ENCODE measurements at regions not wholly inside any gene's neighbourhood (a gene's known extent, or its start where the extent isn't known, plus 50 kb on each side); places are given as distances from the start of the nearest gene placed in this dataset.

DNA sequence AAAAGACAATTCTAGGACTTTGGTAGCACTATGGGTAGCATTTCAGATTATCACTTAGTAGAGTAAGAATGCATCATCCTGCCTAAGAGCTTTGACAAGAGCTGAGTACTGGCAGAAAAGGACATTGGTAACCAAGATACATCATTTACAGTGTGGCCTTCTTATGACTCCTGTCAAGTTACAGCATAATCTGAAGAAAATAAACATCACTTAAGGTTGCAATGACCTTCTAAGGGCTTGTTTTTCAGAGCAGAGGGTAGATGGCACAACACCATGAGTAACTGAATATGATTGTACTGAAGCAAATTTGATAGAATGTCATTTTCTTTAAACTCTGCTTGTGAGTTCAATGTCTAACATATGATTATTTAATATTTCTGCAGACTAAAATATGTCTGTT is 822.6 kb downstream of the TBC1D32 start:
- ChIA-PET CTCF (no interaction called here), POLR2A (no interaction called here)
- no peaks in the 10 kb centered on the region for H3K9me3 ChIP-seq
- H4K20me1 ChIP-seq (ENCODE audit: insufficient read depth), result no peaks in the 10 kb centered on the region
- H3K9ac ChIP-seq, result no peak overlapping the region
- no peaks in the 10 kb centered on the region for H3K27me3 ChIP-seq (ENCODE audit: insufficient read depth)
- H3K4me3 ChIP-seq (ENCODE audit: low read depth in 2 of 2, low read length in 1 of 2), result no peak overlapping the region
- TF ChIP-seq YY1 (IDR thresholded peaks at IDR 0.05; ENCODE audit: low read depth) (no peak), TEAD4 (IDR thresholded peaks at IDR 0.05; ENCODE audit: borderline replicate concordance, insufficient read depth) (no peak), RFX5 (IDR thresholded peaks at IDR 0.05; ENCODE audit: low read length) (no peak), TCF12 (IDR thresholded peaks at IDR 0.05) (no peak), JUND (IDR thresholded peaks at IDR 0.05) (no peak), USF1 (IDR thresholded peaks at IDR 0.05; ENCODE audit: borderline replicate concordance, low read depth) (no peak), GABPA (IDR thresholded peaks at IDR 0.05; ENCODE audit: low read depth) (no peak), SMC3 (IDR thresholded peaks at IDR 0.05; ENCODE audit: low read depth, low read length) (no peak), TAF1 (IDR thresholded peaks at IDR 0.05; ENCODE audit: borderline replicate concordance, low read depth, low read length) (no peak), REST (IDR thresholded peaks at IDR 0.05; ENCODE audit: low read depth, low read length) (no peak), RAD21 (IDR thresholded peaks at IDR 0.05; ENCODE audit: low read length) (no peak), ZBTB33 (IDR thresholded peaks at IDR 0.05; ENCODE audit: borderline replicate concordance, low read depth) (no peak), FOXM1 (IDR thresholded peaks at IDR 0.05; ENCODE audit: low read depth) (no peak), ELF1 (IDR thresholded peaks at IDR 0.05) (no peak)
- H3K4me1 ChIP-seq (ENCODE audit: control insufficient read depth in 1 of 2, insufficient read depth in 2 of 2, low read depth in 1 of 2, low read length in 1 of 2), result no peaks in the 10 kb centered on the region
- H3K4me2 ChIP-seq, result no peak overlapping the region
- no peak overlapping the region for H2AFZ ChIP-seq (ENCODE audit: low read depth)
- no peaks in the 10 kb centered on the region for H3K9me2 ChIP-seq
- no peak overlapping the region for H3K27ac ChIP-seq (ENCODE audit: low read depth in 2 of 2, low read length in 1 of 2)
- no peaks in the 10 kb centered on the region for H3F3A ChIP-seq (replicated peaks; ENCODE audit: insufficient read depth)
- DNase-seq, result no peak
- no peaks in the 10 kb centered on the region for H3K36me3 ChIP-seq (replicated peaks in 1 of 2; ENCODE audit: control insufficient read depth in 1 of 2, insufficient read depth in 2 of 2, low read length in 1 of 2)
- no peaks in the 10 kb centered on the region for H3K79me2 ChIP-seq (ENCODE audit: insufficient read depth)

DNA sequence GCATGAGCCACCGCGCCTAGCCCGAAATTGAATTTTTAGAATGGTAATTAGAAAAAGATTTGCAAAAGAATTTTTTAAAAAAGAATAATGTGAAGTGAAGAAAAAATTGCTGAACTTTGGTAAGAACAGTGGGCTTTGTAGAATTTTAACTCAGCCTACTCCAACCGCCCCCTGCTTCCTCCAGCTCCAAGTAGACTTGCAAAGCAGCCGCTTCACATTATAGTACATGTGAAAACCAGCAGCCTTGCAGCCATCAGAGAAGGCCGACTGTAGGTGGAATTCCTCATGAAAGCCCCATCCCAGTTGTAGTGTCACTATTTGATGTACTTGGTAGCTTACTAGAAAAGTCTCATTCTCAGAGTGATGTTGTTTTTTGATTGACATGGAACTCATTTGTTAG is 835.6 kb downstream of the TBC1D32 start:
- H3K4me1 ChIP-seq (ENCODE audit: control insufficient read depth in 1 of 2, insufficient read depth in 2 of 2, low read depth in 1 of 2, low read length in 1 of 2), result no peaks in the 10 kb centered on the region
- CTCF ChIA-PET, result interaction anchor here (1.5 kb wide), 1 partner anchor 10 kb away, joined by 3 read pairs; no protein-coding TSS in a partner anchor
- TF ChIP-seq FOXJ3 (CRISPR knock-in tag; IDR thresholded peaks at IDR 0.05) (no peak), EZH2phosphoT487 (IDR thresholded peaks at IDR 0.05; ENCODE audit: borderline replicate concordance, low read depth) (no peak), MXI1 (IDR thresholded peaks at IDR 0.05; ENCODE audit: low read depth, low read length) (no peak)
- H3K27me3 ChIP-seq (ENCODE audit: insufficient read depth), result no peaks in the 10 kb centered on the region
- WGBS (ENCODE audit: low lambda C conversion rate), result 56% methylated on average over 6 of the region's 6 CpGs
- H3K9me3 ChIP-seq, result no peaks in the 10 kb centered on the region
- no peak overlapping the region for H3K4me2 ChIP-seq
- POLR2A ChIA-PET, result no interaction called here
- H3K79me2 ChIP-seq (ENCODE audit: insufficient read depth), result no peaks in the 10 kb centered on the region
- H3F3A ChIP-seq (replicated peaks; ENCODE audit: insufficient read depth), result no peaks in the 10 kb centered on the region
- no peak overlapping the region for H3K27ac ChIP-seq (ENCODE audit: low read depth in 2 of 2, low read length in 1 of 2)
- no peaks in the 10 kb centered on the region for H3K36me3 ChIP-seq (replicated peaks in 1 of 2; ENCODE audit: control insufficient read depth in 1 of 2, insufficient read depth in 2 of 2, low read length in 1 of 2)
- no peak for DNase-seq
- no peaks in the 10 kb centered on the region for H4K20me1 ChIP-seq (ENCODE audit: insufficient read depth)
- no peaks in the 10 kb centered on the region for H3K9me2 ChIP-seq
- H3K4me3 ChIP-seq (ENCODE audit: low read depth in 2 of 2, low read length in 1 of 2), result no peak overlapping the region
- H3K9ac ChIP-seq, result no peak overlapping the region
- no peak overlapping the region for H2AFZ ChIP-seq (ENCODE audit: low read depth)
